ENCODE measurements at regions not wholly inside any gene's neighbourhood (a gene's known extent, or its start where the extent isn't known, plus 50 kb on each side); places are given as distances from the start of the nearest gene placed in this dataset.

- H3K56ac ChIP-seq (ENCODE audit: extremely low read depth, insufficient read depth, low read length) = no peak overlapping the region
- peaks cover 15% of the 10 kb centered on the region for H3K9me3 ChIP-seq (ENCODE audit: control insufficient read depth, insufficient read depth, low read length)
- no peaks in the 10 kb centered on the region for H3K79me1 ChIP-seq (ENCODE audit: low read depth in 1 of 2, low read length in 2 of 2)
- no TSS peak for BruUV-seq (replicated peaks)
- ATAC-seq (ENCODE audit: low read depth) (no peak), DNase-seq (no peak)
- H2BK5ac ChIP-seq (ENCODE audit: low read depth, low read length, poor library complexity, severe bottlenecking) = no peak overlapping the region
- H2BK20ac ChIP-seq (ENCODE audit: low read depth, low read length) = no peak overlapping the region
- H4K91ac ChIP-seq (ENCODE audit: insufficient read depth, low read depth, low read length) = no peak overlapping the region
- H3K4me2 ChIP-seq (ENCODE audit: low read depth, low read length) = no peak overlapping the region
- ChIA-PET POLR2A (ENCODE audit: unreplicated experiment) (no interaction called here), CTCF (interaction anchor here (0.7 kb wide), 1 partner anchor 518 kb away, joined by 3 read pairs; no protein-coding TSS in a partner anchor)
- no peak overlapping the region for H3K18ac ChIP-seq (ENCODE audit: low read depth, low read length)
- H3K27me3 ChIP-seq (ENCODE audit: control insufficient read depth, insufficient read depth, low read length) = no peaks in the 10 kb centered on the region
- H2AFZ ChIP-seq (replicated peaks; ENCODE audit: low read length, poor library complexity) = no peak overlapping the region
- no peak overlapping the region for H3K27ac ChIP-seq (ENCODE audit: insufficient read depth, low read length)
- TF ChIP-seq CEBPB (IDR thresholded peaks at IDR 0.05; ENCODE audit: low read depth, low read length) = no peak
- no peak for TF ChIP-seq FOS (IDR thresholded peaks at IDR 0.05; ENCODE audit: low read depth, low read length)
- no peak for TF ChIP-seq CHD1 (IDR thresholded peaks at IDR 0.05; ENCODE audit: low read depth, low read length)
- H4K20me1 ChIP-seq (ENCODE audit: insufficient read depth, low read length) = no peaks in the 10 kb centered on the region
- no peak overlapping the region for H3K14ac ChIP-seq (replicated peaks; ENCODE audit: low read depth, low read length)
- H3K36me3 ChIP-seq (ENCODE audit: control insufficient read depth, insufficient read depth, low read length) = no peaks in the 10 kb centered on the region
- no peak overlapping the region for H3K9ac ChIP-seq (ENCODE audit: low read depth, low read length)
- no peak overlapping the region for H3K4me3 ChIP-seq (ENCODE audit: insufficient read depth, low read depth, low read length)
- WGBS, 2 experiments (ENCODE audit: extremely low coverage in 2 of 2, insufficient read length in 1 of 2) = no CpG with 5 or more reads among the region's 1 CpG
- H3K23ac ChIP-seq (ENCODE audit: low read depth, low read length) = no peak overlapping the region
- H3K9me1 ChIP-seq (ENCODE audit: insufficient read depth, low read length) = no peaks in the 10 kb centered on the region
- H2BK120ac ChIP-seq (ENCODE audit: low read depth, low read length) = no peak overlapping the region
- no peak overlapping the region for H2AK5ac ChIP-seq (ENCODE audit: low read depth, low read length)
- no peak overlapping the region for H3K4ac ChIP-seq (ENCODE audit: low read depth, low read length)
- no peak overlapping the region for H4K5ac ChIP-seq (ENCODE audit: low read depth, low read length)
- in situ Hi-C loops (cut with MboI; ENCODE audit: low sequenced_read_pairs) = no loop called here
- intact Hi-C loops (cut with micrococcal nuclease) = no loop called here
- H2AK9ac ChIP-seq (replicated peaks; ENCODE audit: low read depth, low read length, poor library complexity) = no peak overlapping the region
- dilution Hi-C loops (cut with HindIII; ENCODE audit: low sequenced_read_pairs, unreplicated experiment) = no loop called here
- H3K4me1 ChIP-seq (ENCODE audit: control insufficient read depth, insufficient read depth, low read length) = no peaks in the 10 kb centered on the region
- H4K8ac ChIP-seq (ENCODE audit: low read depth in 2 of 2, low read length in 2 of 2) = no peak overlapping the region
- no peak overlapping the region for H2BK15ac ChIP-seq (ENCODE audit: low read depth, low read length)
Observed at GRCh38 chr10:8255301-8255700, 200.8 kb downstream of the GATA3 start.

Data from IMR-90 (cell line).